WTC11 (cell line): ENCODE measurements at regions not wholly inside any gene's neighbourhood (a gene's known extent, or its start where the extent isn't known, plus 50 kb on each side); places are given as distances from the start of the nearest gene placed in this dataset.

Source experiments
- ATAC-seq: fragments of 200-7000 bp; cut with Tn5 transposase; 2 replicates; pipeline ENCODE4 v1.10.0; 2021; ENCODE audit warnings: mild to moderate bottlenecking, moderate library complexity
- CTCF ChIA-PET: fragments of 300-600 bp; sonication (Branson Sonifier 250); formaldehyde crosslinking; loops from one replicate; lab custom pipeline; 2021; ENCODE audit warnings: antibody characterized with exemption; lab: Charles Lee
- POLR2A ChIA-PET: fragments of 350-600 bp; sonication (Branson Sonifier 250); formaldehyde crosslinking; loops from one replicate; lab custom pipeline; 2021; ENCODE audit warnings: antibody characterized with exemption; lab: Charles Lee
- DNase-seq: peaks from one replicate; pipeline ENCODE4 v3.0.0; 2021; ENCODE audit warnings: low spot score
- H3K27ac Mint-ChIP-seq: 2 replicates; pipeline ENCODE4 v1.8.0; 2021; ENCODE audit warnings: mixed read lengths
- H3K27me3 Mint-ChIP-seq: 2 replicates; pipeline ENCODE4 v1.8.0; 2021; ENCODE audit warnings: low read depth, mild to moderate bottlenecking, moderate library complexity, mixed read lengths
- H3K36me3 Mint-ChIP-seq: 2 replicates; pipeline ENCODE4 v1.8.0; 2021; ENCODE audit warnings: mixed read lengths
- H3K4me1 Mint-ChIP-seq: 2 replicates; pipeline ENCODE4 v1.8.0; 2022; ENCODE audit warnings: mixed read lengths
- H3K4me3 Mint-ChIP-seq: 2 replicates; pipeline ENCODE4 v1.8.0; 2021; ENCODE audit warnings: mild to moderate bottlenecking, moderate library complexity, mixed read lengths
- H3K9me3 Mint-ChIP-seq: 2 replicates; pipeline ENCODE4 v1.8.0; 2021; ENCODE audit warnings: mixed read lengths
- NFATC4 ChIP-seq: fragments of 250-450 bp; sonication (Bioruptor Pico); IDR thresholded peaks from 2 replicates; pipeline ENCODE4 v1.9.0; 2021; ENCODE audit warnings: mild to moderate bottlenecking
- NR3C1 ChIP-seq: sonication (generic); formaldehyde crosslinking; conservative IDR thresholded peaks from 2 replicates; pipeline ENCODE4 v1.8.1; 2023; ENCODE audit warnings: low read depth, mild to moderate bottlenecking, missing genetic modification reagents
- RORB ChIP-seq: fragments of 250-450 bp; sonication (Bioruptor Pico); IDR thresholded peaks from 2 replicates; pipeline ENCODE4 v1.9.0; 2021; ENCODE audit warnings: mild to moderate bottlenecking
- SOX15 ChIP-seq: fragments of 250-450 bp; sonication (Bioruptor Pico); IDR thresholded peaks from 2 replicates; pipeline ENCODE4 v1.9.0; 2021; ENCODE audit warnings: mild to moderate bottlenecking
- TCF7 ChIP-seq: sonication (generic); formaldehyde crosslinking; IDR thresholded peaks from 2 replicates; pipeline ENCODE4 v1.8.0; 2022; ENCODE audit warnings: mild to moderate bottlenecking, low read depth, missing genetic modification reagents, moderate library complexity
- TP53 ChIP-seq: sonication (generic); formaldehyde crosslinking; IDR thresholded peaks from 2 replicates; pipeline ENCODE4 v1.8.1; 2023; ENCODE audit warnings: mild to moderate bottlenecking, missing genetic modification reagents
- ZNF138 ChIP-seq: sonication (generic); formaldehyde crosslinking; conservative IDR thresholded peaks from 2 replicates; pipeline ENCODE4 v1.8.1; 2022; ENCODE audit warnings: mild to moderate bottlenecking, moderate library complexity, missing genetic modification reagents
- ZNF232 ChIP-seq: sonication (generic); formaldehyde crosslinking; IDR thresholded peaks from 2 replicates; pipeline ENCODE4 v1.8.0; 2022; ENCODE audit warnings: mild to moderate bottlenecking, missing genetic modification reagents
- TF ChIP-seq, protein P1 (sequence below): fragments of 250-450 bp; sonication (Bioruptor Pico); IDR thresholded peaks from 2 replicates; pipeline ENCODE4 v1.9.0; 2021; ENCODE audit warnings: mild to moderate bottlenecking, borderline replicate concordance
- TF ChIP-seq, protein P2 (sequence below): sonication (generic); formaldehyde crosslinking; IDR thresholded peaks from 2 replicates; pipeline ENCODE4 v1.8.0; 2022; ENCODE audit warnings: mild to moderate bottlenecking, missing genetic modification reagents
- TF ChIP-seq, protein P3 (sequence below): sonication (generic); formaldehyde crosslinking; IDR thresholded peaks from 2 replicates; pipeline ENCODE4 v1.8.1; 2022; ENCODE audit warnings: mild to moderate bottlenecking, missing genetic modification reagents, moderate library complexity, borderline replicate concordance
- TF ChIP-seq, protein P4 (sequence below): fragments of 250-450 bp; sonication (Bioruptor Pico); IDR thresholded peaks from 2 replicates; pipeline ENCODE4 v1.9.0; 2021; ENCODE audit warnings: mild to moderate bottlenecking
- TF ChIP-seq, protein P5 (sequence below): sonication (generic); formaldehyde crosslinking; IDR thresholded peaks from 2 replicates; pipeline ENCODE4 v1.8.0; 2022; ENCODE audit warnings: mild to moderate bottlenecking, missing genetic modification reagents
- TF ChIP-seq, protein P6 (sequence below): fragments of 200-600 bp; IDR thresholded peaks from 2 replicates; pipeline ENCODE4 v1.8.0; 2022; ENCODE audit warnings: antibody characterized with exemption
- TF ChIP-seq, protein P7 (sequence below): sonication (generic); formaldehyde crosslinking; IDR thresholded peaks from 2 replicates; pipeline ENCODE4 v1.8.0; 2023; ENCODE audit warnings: mild to moderate bottlenecking, missing genetic modification reagents

DNA sequence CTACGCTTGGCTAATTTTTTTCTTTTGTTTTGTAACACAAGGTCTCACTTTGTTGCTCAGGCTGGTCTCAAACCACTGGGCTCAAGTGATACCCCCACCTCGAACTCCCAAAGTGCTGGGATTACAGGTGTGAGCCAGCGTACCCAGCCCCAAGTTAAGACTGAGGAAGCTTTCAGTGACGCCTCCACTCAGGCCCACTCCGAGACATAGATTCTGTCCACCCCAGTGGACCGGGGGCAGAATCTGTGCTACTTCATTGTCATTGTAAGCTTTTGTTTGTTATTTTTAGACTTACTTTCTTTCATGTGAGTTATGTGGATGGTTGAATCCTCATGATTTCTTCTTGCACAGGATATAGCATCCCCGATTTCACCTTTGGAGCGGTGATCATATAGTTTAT is 156.9 kb upstream of the TSHZ3 start (continued):
- TF ChIP-seq, protein P1, sequence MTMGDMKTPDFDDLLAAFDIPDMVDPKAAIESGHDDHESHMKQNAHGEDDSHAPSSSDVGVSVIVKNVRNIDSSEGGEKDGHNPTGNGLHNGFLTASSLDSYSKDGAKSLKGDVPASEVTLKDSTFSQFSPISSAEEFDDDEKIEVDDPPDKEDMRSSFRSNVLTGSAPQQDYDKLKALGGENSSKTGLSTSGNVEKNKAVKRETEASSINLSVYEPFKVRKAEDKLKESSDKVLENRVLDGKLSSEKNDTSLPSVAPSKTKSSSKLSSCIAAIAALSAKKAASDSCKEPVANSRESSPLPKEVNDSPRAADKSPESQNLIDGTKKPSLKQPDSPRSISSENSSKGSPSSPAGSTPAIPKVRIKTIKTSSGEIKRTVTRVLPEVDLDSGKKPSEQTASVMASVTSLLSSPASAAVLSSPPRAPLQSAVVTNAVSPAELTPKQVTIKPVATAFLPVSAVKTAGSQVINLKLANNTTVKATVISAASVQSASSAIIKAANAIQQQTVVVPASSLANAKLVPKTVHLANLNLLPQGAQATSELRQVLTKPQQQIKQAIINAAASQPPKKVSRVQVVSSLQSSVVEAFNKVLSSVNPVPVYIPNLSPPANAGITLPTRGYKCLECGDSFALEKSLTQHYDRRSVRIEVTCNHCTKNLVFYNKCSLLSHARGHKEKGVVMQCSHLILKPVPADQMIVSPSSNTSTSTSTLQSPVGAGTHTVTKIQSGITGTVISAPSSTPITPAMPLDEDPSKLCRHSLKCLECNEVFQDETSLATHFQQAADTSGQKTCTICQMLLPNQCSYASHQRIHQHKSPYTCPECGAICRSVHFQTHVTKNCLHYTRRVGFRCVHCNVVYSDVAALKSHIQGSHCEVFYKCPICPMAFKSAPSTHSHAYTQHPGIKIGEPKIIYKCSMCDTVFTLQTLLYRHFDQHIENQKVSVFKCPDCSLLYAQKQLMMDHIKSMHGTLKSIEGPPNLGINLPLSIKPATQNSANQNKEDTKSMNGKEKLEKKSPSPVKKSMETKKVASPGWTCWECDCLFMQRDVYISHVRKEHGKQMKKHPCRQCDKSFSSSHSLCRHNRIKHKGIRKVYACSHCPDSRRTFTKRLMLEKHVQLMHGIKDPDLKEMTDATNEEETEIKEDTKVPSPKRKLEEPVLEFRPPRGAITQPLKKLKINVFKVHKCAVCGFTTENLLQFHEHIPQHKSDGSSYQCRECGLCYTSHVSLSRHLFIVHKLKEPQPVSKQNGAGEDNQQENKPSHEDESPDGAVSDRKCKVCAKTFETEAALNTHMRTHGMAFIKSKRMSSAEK (CRISPR knock-in tag) = no peak
- TF ChIP-seq ZNF232 = no peak
- TF ChIP-seq, protein P2, sequence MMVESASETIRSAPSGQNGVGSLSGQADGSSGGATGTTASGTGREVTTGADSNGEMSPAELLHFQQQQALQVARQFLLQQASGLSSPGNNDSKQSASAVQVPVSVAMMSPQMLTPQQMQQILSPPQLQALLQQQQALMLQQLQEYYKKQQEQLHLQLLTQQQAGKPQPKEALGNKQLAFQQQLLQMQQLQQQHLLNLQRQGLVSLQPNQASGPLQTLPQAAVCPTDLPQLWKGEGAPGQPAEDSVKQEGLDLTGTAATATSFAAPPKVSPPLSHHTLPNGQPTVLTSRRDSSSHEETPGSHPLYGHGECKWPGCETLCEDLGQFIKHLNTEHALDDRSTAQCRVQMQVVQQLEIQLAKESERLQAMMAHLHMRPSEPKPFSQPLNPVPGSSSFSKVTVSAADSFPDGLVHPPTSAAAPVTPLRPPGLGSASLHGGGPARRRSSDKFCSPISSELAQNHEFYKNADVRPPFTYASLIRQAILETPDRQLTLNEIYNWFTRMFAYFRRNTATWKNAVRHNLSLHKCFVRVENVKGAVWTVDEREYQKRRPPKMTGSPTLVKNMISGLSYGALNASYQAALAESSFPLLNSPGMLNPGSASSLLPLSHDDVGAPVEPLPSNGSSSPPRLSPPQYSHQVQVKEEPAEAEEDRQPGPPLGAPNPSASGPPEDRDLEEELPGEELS (CRISPR knock-in tag) = no peak

DNA sequence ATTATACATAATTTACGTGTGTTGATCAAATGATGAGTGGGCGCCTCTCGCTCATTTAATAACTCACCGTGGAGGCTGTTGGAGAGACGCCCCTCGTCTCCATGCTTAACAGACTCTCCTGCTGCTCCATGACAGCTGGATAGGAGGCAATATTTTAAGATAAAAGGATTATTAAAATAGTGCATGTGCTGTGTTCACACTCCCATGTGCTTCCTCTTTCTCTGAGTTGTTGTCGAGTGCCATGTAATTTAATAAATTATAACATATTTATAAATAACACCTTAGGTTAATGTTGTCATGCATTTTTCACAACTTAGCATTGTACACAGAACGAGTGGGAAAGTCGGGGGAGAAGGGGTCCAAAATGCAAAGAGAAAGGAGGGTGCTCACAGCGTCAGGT is 161.4 kb upstream of the TSHZ3 start:
- ChIA-PET POLR2A (no interaction called here), CTCF (no interaction called here)
- ATAC-seq (no peak), DNase-seq (no peak)
- Mint-ChIP-seq H3K4me3 (no peak overlapping the region), H3K9me3 (peaks cover 8% of the 10 kb centered on the region), H3K36me3 (no peaks in the 10 kb centered on the region), H3K27me3 (no peaks in the 10 kb centered on the region), H3K27ac (no peak overlapping the region), H3K4me1 (peaks cover 17% of the 10 kb centered on the region)
- TF ChIP-seq RORB = no peak
- TF ChIP-seq, protein P3, sequence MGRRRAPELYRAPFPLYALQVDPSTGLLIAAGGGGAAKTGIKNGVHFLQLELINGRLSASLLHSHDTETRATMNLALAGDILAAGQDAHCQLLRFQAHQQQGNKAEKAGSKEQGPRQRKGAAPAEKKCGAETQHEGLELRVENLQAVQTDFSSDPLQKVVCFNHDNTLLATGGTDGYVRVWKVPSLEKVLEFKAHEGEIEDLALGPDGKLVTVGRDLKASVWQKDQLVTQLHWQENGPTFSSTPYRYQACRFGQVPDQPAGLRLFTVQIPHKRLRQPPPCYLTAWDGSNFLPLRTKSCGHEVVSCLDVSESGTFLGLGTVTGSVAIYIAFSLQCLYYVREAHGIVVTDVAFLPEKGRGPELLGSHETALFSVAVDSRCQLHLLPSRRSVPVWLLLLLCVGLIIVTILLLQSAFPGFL = no peak
- no peak for TF ChIP-seq TP53 (CRISPR knock-in tag)
- TF ChIP-seq, protein P4, sequence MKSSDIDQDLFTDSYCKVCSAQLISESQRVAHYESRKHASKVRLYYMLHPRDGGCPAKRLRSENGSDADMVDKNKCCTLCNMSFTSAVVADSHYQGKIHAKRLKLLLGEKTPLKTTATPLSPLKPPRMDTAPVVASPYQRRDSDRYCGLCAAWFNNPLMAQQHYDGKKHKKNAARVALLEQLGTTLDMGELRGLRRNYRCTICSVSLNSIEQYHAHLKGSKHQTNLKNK (CRISPR knock-in tag) = no peak
- TF ChIP-seq NFATC4 = no peak
- TF ChIP-seq, protein P5, sequence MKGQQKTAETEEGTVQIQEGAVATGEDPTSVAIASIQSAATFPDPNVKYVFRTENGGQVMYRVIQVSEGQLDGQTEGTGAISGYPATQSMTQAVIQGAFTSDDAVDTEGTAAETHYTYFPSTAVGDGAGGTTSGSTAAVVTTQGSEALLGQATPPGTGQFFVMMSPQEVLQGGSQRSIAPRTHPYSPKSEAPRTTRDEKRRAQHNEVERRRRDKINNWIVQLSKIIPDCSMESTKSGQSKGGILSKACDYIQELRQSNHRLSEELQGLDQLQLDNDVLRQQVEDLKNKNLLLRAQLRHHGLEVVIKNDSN (CRISPR knock-in tag) = no peak
- no peak for TF ChIP-seq NR3C1 (CRISPR knock-in tag)
- TF ChIP-seq, protein P6, sequence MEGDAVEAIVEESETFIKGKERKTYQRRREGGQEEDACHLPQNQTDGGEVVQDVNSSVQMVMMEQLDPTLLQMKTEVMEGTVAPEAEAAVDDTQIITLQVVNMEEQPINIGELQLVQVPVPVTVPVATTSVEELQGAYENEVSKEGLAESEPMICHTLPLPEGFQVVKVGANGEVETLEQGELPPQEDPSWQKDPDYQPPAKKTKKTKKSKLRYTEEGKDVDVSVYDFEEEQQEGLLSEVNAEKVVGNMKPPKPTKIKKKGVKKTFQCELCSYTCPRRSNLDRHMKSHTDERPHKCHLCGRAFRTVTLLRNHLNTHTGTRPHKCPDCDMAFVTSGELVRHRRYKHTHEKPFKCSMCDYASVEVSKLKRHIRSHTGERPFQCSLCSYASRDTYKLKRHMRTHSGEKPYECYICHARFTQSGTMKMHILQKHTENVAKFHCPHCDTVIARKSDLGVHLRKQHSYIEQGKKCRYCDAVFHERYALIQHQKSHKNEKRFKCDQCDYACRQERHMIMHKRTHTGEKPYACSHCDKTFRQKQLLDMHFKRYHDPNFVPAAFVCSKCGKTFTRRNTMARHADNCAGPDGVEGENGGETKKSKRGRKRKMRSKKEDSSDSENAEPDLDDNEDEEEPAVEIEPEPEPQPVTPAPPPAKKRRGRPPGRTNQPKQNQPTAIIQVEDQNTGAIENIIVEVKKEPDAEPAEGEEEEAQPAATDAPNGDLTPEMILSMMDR = no peak
- TF ChIP-seq, protein P1 (CRISPR knock-in tag) = no peak
- no peak for TF ChIP-seq SOX15
- no peak for TF ChIP-seq ZNF138 (CRISPR knock-in tag)
- no peak for TF ChIP-seq TCF7 (CRISPR knock-in tag)
- TF ChIP-seq, protein P7, sequence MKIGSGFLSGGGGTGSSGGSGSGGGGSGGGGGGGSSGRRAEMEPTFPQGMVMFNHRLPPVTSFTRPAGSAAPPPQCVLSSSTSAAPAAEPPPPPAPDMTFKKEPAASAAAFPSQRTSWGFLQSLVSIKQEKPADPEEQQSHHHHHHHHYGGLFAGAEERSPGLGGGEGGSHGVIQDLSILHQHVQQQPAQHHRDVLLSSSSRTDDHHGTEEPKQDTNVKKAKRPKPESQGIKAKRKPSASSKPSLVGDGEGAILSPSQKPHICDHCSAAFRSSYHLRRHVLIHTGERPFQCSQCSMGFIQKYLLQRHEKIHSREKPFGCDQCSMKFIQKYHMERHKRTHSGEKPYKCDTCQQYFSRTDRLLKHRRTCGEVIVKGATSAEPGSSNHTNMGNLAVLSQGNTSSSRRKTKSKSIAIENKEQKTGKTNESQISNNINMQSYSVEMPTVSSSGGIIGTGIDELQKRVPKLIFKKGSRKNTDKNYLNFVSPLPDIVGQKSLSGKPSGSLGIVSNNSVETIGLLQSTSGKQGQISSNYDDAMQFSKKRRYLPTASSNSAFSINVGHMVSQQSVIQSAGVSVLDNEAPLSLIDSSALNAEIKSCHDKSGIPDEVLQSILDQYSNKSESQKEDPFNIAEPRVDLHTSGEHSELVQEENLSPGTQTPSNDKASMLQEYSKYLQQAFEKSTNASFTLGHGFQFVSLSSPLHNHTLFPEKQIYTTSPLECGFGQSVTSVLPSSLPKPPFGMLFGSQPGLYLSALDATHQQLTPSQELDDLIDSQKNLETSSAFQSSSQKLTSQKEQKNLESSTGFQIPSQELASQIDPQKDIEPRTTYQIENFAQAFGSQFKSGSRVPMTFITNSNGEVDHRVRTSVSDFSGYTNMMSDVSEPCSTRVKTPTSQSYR (CRISPR knock-in tag) = no peak
